22Rv1 (cell line): ENCODE measurements at regions not wholly inside any gene's neighbourhood (a gene's known extent, or its start where the extent isn't known, plus 50 kb on each side); places are given as distances from the start of the nearest gene placed in this dataset.

Experiments
- ZFX ChIP-seq: fragments of 450-650 bp; IDR thresholded peaks from 2 replicates; pipeline ENCODE4 v1.6.1; 2017; ENCODE audit warnings: antibody characterized with exemption, borderline replicate concordance
- TF ChIP-seq, protein P1 (sequence below): fragments of 450-650 bp; IDR thresholded peaks from 2 replicates; pipeline ENCODE4 v1.5.1; 2017; ENCODE audit warnings: mild to moderate bottlenecking

DNA sequence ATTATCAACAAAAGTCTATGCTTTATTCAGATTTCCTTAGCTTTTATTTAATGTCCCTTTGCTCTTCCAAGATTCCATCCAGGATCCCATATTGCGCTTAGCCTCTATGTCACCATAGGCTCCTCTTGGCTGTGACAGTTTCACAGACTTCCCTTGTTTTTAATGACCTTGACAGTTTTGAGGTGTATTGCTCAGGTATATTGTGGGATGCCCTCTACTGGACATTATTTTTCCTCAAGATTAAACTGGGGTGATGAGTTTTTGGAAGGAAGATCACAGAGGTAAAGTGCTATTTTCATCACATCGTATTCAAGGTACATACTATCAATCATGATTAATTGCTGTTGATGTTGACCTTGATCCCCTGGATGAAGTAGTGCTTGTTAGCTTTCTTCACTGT, 99.1 kb upstream of the SMAD3 start:
- TF ChIP-seq, protein P1, sequence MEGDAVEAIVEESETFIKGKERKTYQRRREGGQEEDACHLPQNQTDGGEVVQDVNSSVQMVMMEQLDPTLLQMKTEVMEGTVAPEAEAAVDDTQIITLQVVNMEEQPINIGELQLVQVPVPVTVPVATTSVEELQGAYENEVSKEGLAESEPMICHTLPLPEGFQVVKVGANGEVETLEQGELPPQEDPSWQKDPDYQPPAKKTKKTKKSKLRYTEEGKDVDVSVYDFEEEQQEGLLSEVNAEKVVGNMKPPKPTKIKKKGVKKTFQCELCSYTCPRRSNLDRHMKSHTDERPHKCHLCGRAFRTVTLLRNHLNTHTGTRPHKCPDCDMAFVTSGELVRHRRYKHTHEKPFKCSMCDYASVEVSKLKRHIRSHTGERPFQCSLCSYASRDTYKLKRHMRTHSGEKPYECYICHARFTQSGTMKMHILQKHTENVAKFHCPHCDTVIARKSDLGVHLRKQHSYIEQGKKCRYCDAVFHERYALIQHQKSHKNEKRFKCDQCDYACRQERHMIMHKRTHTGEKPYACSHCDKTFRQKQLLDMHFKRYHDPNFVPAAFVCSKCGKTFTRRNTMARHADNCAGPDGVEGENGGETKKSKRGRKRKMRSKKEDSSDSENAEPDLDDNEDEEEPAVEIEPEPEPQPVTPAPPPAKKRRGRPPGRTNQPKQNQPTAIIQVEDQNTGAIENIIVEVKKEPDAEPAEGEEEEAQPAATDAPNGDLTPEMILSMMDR: no peak
- TF ChIP-seq ZFX: no peak
